Heart left ventricle (tissue), 16 donors: ENCODE measurements at regions not wholly inside any gene's neighbourhood (a gene's known extent, or its start where the extent isn't known, plus 50 kb on each side); places are given as distances from the start of the nearest gene placed in this dataset.

Experiments
- ATAC-seq, 4 donors: fragments of 200-7000 bp; cut with Tn5 transposase; one replicate each; pipeline ENCODE4 v1.9.1; 2020 to 2022; ENCODE audit warnings: moderate library complexity in 4 of 4, mild to moderate bottlenecking in 3 of 4, moderate number of reproducible peaks in 1 of 4
- DNase-seq, 5 donors: peaks; one replicate each; pipeline ENCODE4 v3.0.0-alpha.2; 2020
- H3K27ac ChIP-seq, 12 donors: fragments of 200-600 bp; sonication (generic) in 4 of 12; one replicate each; pipeline versions ENCODE4 v1.5.0 to v1.8.0; 2016 to 2022; ENCODE audit warnings: mild to moderate bottlenecking in 2 of 12
- H3K27me3 ChIP-seq, 9 donors: fragments of 200-600 bp; sonication (generic) in 2 of 9; one replicate each; pipeline versions ENCODE4 v1.5.1 to v1.8.0; 2016 to 2022; ENCODE audit warnings: mild to moderate bottlenecking in 3 of 9
- H3K36me3 ChIP-seq, 9 donors: fragments of 200-600 bp; sonication (generic) in 2 of 9; one replicate each; pipeline versions ENCODE4 v1.5.0 to v1.8.0; 2018 to 2022; ENCODE audit warnings: mild to moderate bottlenecking in 2 of 9
- H3K4me1 ChIP-seq, 12 donors: fragments of 200-600 bp; sonication (generic) in 4 of 12; one replicate each; pipeline versions ENCODE4 v1.5.0 to v1.8.0; 2016 to 2022; ENCODE audit warnings: mild to moderate bottlenecking in 3 of 12
- H3K4me3 ChIP-seq, 12 donors: fragments of 200-600 bp; sonication (generic) in 4 of 12; one replicate each; pipeline versions ENCODE4 v1.5.0 to v1.8.0; 2017 to 2022; ENCODE audit warnings: mild to moderate bottlenecking in 9 of 12, moderate library complexity in 4 of 12
- H3K9me3 ChIP-seq, 12 donors: fragments of 200-600 bp; sonication (generic) in 4 of 12; one replicate each; pipeline versions ENCODE4 v1.5.0 to v1.8.0; 2016 to 2022; ENCODE audit warnings: mild to moderate bottlenecking in 1 of 12
- CTCF ChIP-seq, 12 donors: fragments of 200-600 bp; sonication (generic) in 4 of 12; IDR thresholded peaks; one replicate each; pipeline versions ENCODE4 v1.5.0 to v1.8.0; 2018 to 2022; ENCODE audit warnings: antibody characterized with exemption in 12 of 12, mild to moderate bottlenecking in 5 of 12
- POLR2A ChIP-seq, 2 donors: fragments of 450-650 bp; IDR thresholded peaks; one replicate each; pipeline ENCODE4 v1.6.1; 2017; ENCODE audit warnings: antibody characterized with exemption in 2 of 2, mild to moderate bottlenecking in 2 of 2, moderate library complexity in 2 of 2
- WGBS, 4 donors: extraction: QIAGEN DNeasy Blood & Tissue Kit in 2 of 4; methylation state at CpG; one replicate each; pipeline versions ENCODE4 v1.1.5 to v1.1.7; 2013 to 2018; 5-methylcytosine and 5-hydroxymethylcytosine counted together
- intact Hi-C, 10 donors: fragments of 100-400 bp; cut with DNase I; formaldehyde crosslinking; loops; one replicate each; pipeline versions ENCODE4 v1.11.1 to v1.14.2; 2022
- donor health status: ischemic (EF 13 %, LVEDD 7.1; RV severe dilation, severe dysfunction).
- donor health status: healthy with polysubstance abuse.
- donor health status: DM: no; HTN: yes; CAD: no.
- donor health status: DM: no; HTN: no; CAD: no.
- donor health status: ischemic (EF 25% LVEDD 6.9; RV normal size, moderate dysfunction).
- donor health status: ischemic (EF 25% LVEDD 5.7; RV mildly dilated, moderate dysfunction).
- donor health status: healthy.
- donor health status: DM: yes; HTN: yes; CAD: no.
- donor health status: ischemic (EF 35%, LVEDD 5.7; RV mildly dilated, moderate dysfunction).
- donor health status: nonischemic (EF 11% LVEDD 7.7; RV severe dilation, severe dysfunction).
- donor health status: DM: yes; HTN: yes; CAD: no.
- donor health status: PGD.
- donor health status: ischemic (EF 29% LVEDD 5.4; RV normal size, mild dysfunction).
- donor health status: nonischemic (EF 23%, LVEDD 6.1; RV moderate dilation, normal function).

DNA sequence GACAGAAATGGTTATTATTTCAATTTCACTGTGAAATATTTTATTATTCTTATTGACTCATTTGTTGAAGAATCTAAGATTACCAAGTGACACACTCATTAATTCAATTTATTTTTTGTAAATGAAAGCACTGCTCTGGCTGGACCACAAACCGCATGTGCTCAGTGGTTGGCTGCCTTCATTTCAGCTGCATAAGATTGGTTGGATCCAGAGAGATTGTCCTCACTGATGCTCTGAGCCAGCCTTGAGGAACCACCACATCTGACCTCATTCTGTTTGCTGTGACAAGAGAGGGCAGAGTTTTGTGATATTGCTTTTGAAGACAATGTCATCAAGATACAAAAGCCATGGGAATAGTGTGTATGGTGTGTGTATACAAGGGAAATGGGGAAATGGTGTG, 192.1 kb downstream of the CYRIA start:
- ATAC-seq (no peak), DNase-seq (no peak)
- TF ChIP-seq CTCF (IDR thresholded peaks at IDR 0.05), result no peak
- no peak for TF ChIP-seq POLR2A (IDR thresholded peaks at IDR 0.05)
- Histone ChIP-seq H3K4me3 (no peak overlapping the region), H3K4me1 (no peaks in the 10 kb centered on the region), H3K27me3 (no peaks in the 10 kb centered on the region), H3K36me3 (no peaks in the 10 kb centered on the region), H3K27ac (no peak overlapping the region), H3K9me3 (no peaks in the 10 kb centered on the region)
- WGBS, 4 donors, result 92 to 97% (median 93%) methylated on average over 1 of the region's 1 CpG
- intact Hi-C loops, result no loop called here

- DNase-seq, result no peak
- peaks cover 0 to 4% (median 0%) of the 10 kb centered on the region in 9 donors for H3K27me3 ChIP-seq
- no peaks in the 10 kb centered on the region for H3K9me3 ChIP-seq
- H3K36me3 ChIP-seq, result no peaks in the 10 kb centered on the region
- intact Hi-C loops, result no loop called here
- no peak overlapping the region for H3K4me3 ChIP-seq
- no peak for ATAC-seq
- WGBS, 4 donors, result 71 to 85% (median 81%) methylated on average over 2 of the region's 2 CpGs
- no peak overlapping the region for H3K27ac ChIP-seq
- no peaks in the 10 kb centered on the region for H3K4me1 ChIP-seq
- TF ChIP-seq CTCF (IDR thresholded peaks at IDR 0.05) (no peak), POLR2A (IDR thresholded peaks at IDR 0.05) (no peak)
These were observed 194.6 kb downstream of the CYRIA start for GRCh38 chr2:16470936-16471490.

GRCh38 chr2:16466821-16467151, 198.8 kb downstream of the CYRIA start:
- Histone ChIP-seq H3K9me3 (no peaks in the 10 kb centered on the region), H3K4me3 (no peak overlapping the region), H3K27me3 (peaks cover 0 to 8% (median 0%) of the 10 kb centered on the region in 9 donors), H3K4me1 (no peaks in the 10 kb centered on the region), H3K36me3 (no peaks in the 10 kb centered on the region), H3K27ac (no peak overlapping the region)
- no peak for DNase-seq
- intact Hi-C loops, result no loop called here
- ATAC-seq, result no peak
- no peak for TF ChIP-seq CTCF (IDR thresholded peaks at IDR 0.05)
- TF ChIP-seq POLR2A (IDR thresholded peaks at IDR 0.05), result no peak
- WGBS, 4 donors, result 66 to 77% (median 72%) methylated on average over 2 of the region's 2 CpGs

DNA sequence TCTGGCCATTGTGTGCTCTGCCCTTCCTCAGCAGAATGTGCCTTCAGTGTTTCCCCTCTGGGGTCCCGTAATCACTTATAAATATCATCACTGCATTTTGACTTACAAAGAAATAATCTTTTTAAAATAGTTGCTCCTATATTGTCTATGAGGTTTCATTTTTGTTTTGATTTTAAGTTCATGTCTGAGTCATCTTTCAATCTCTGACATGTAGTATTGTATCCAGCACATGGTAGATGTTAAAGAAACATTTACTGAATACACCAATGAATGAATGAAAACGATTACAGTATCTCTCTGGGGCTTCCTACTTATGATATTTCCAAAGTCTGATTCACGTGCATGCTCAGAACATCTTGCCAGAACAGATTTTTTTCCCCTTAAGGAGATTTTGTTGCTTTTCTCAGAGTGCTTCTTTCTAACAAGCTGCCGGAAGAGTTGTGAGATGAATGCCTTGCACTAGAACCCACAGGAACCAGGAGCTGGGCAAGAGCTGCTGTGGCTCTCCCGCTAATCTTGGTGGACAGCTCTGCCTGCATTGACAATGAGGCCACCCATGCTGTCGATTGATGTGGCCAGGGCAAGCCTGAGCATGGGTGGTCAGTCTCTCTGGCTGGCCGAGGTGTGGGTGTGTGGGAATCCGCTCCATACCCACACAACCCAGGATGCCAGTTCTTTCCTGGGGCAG, 199.4 kb downstream of the CYRIA start:
- no peak overlapping the region for H3K27ac ChIP-seq
- H3K36me3 ChIP-seq, result no peaks in the 10 kb centered on the region
- 77 to 79% (median 77%) methylated on average over 8 of the region's 8 CpGs for WGBS, 4 donors
- H3K27me3 ChIP-seq, result peaks cover 0 to 8% (median 0%) of the 10 kb centered on the region in 9 donors
- no peaks in the 10 kb centered on the region for H3K9me3 ChIP-seq
- DNase-seq (no peak), ATAC-seq (no peak)
- intact Hi-C loops, result no loop called here
- no peaks in the 10 kb centered on the region for H3K4me1 ChIP-seq
- TF ChIP-seq CTCF (IDR thresholded peaks at IDR 0.05) (no peak), POLR2A (IDR thresholded peaks at IDR 0.05) (no peak)
- no peak overlapping the region for H3K4me3 ChIP-seq
